ENCODE measurements at regions not wholly inside any gene's neighbourhood (a gene's known extent, or its start where the extent isn't known, plus 50 kb on each side); places are given as distances from the start of the nearest gene placed in this dataset.
A peak's percentile ranks its signal among the peaks of the same experiment; 100 is the strongest.
"Not testable (repeated sequence)": the region's sequence is repeated elsewhere in the genome, so short reads cannot be mapped to it uniquely, and the experiment has no call there.

DNA sequence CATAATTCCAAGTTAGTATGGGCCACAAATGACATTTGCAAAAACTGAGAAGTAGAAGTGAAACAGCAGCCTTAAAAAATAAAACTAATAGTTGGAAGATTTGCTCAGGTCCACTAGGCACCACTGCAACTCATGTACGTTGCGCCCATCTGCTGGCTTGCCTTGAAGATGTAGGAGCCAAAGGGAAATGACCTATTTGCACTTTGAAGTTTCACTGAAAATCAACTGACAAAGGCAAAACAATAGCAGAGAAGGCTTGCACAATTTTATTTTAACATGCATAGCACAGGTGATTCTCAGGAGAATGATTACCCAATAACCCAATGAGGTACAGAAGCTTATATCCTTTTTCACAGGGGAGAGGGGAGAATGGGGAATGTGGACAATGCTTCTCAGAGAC lies 170.1 kb upstream of the USP25 start:
- DNase-seq: no peak

DNA sequence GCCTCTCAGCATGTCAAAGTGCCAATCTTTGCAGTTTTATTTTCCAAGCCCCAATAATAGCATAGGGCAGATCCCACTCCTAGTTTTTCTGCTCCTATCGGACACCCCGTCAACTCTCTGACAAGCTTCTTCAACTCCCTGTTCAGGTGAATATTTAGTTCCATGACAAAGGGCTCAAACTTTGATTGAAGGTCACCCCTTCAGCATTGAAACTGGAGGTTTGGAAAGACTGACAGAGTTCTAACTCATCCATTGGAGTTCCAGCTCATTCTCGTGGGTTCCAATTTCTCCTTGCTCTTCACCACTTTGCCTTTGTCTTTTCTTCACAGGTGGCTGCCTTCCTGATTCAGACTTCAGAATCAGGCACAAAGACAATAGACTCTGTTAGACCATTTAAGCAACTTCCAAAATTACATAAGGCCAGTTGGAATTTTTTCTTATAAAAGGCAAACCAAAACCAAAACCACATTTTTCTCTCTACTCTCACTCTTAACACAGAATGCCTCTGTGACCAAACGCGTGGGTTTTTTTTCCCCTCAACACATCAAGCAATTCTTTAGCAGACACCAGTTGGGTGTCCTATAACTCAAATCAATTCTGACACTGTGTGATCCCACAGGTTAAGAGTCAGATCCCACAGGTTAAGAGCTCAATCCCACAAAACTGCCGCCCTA lies 169.3 kb upstream of the USP25 start:
- no peak for DNase-seq

DNA sequence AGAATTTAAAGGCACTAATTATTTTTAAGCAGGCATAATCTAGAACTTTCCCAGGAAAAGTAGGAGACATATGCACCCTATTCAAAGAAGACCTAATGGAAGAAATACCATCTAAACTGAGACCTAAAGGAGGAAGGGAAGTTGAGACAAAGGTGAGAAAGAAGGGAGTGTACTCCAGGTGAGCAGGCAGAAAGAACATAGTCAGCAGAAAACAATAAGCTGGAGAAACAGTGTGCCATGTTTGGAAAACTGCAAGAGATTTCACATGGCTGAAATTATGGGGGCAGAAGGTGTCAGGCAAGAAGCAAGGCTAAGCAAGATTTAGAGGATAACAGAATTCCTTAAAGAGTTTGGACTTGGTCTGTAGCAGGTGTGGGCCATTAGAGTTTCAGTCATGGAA lies 167.0 kb upstream of the USP25 start:
- no peak for DNase-seq

DNA sequence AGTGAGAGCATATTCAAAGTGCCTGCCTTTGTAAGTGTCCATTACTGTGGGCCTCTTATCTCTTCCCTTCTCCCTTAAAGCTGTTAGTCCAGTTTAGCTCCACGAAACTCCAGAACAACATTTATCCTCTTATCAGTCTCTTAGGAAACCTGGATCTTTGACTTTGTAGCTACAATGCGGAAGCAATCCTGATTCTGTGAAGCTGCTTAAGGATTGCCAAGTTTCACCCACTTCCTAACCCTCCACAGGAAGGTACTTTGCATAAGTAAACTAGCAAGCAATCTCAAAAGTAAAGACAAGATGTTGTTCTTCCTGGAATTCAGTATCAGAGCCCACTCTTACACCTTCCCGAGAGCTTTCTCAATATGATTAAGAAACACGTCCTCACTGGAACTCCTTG lies 164.9 kb upstream of the USP25 start:
- no peak for DNase-seq

DNA sequence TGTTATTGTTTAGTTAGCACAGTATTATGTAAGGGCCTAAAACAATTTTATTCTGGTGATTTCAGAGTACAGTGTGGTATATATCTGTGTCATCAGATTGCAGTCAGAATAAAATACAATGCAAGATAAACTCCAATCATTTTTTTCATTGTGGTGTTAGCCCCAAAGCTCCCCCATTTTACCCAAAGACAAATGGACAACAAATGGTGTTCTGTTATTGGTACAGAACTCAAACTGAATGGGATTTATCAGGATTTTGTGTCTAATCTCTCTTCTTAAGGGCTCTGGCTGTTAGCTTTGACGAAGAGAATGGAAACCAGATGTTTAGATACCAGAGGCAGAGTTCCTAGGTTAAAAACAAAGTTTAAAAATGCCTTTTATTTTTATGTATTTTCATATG lies 163.1 kb upstream of the USP25 start:
- no peak for DNase-seq

DNA sequence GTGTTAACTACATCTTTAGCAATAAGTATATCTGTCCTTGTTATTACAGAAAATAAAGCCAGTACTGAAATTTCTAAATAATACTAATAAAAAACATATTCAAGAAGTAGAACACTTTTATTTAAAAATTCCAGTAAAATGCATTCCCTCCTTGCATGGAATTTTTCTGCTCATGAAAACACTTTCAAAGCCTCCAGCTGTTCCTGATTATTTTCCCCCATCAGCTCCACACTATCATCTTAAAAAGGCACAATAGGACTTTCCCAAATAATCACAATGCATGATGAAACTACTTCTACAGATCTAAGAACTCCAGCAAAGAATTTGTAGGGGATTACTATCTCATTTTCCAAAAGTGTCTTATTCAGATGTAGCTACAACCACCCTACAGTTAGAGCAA lies 162.6 kb upstream of the USP25 start:
- DNase-seq: no peak

DNA sequence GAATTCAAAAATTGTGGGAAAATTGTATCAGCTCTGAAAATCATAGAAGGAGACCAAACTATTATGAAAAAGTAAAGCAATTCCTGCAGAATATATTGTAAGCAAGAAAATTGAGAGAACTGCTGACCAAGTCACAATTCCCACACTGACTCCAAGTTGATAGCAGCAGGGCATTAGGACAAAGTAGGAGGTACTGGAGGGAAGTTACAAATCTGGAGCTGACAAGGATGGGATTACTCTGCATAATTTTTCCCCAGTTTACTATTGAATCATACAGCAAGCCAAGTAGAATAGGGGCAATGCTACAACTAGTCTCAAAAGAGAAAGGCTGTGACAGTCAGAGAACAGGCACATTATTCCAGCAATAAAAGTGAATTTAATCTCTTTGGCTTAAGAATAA lies 161.3 kb upstream of the USP25 start:
- DNase-seq: no peak

DNA sequence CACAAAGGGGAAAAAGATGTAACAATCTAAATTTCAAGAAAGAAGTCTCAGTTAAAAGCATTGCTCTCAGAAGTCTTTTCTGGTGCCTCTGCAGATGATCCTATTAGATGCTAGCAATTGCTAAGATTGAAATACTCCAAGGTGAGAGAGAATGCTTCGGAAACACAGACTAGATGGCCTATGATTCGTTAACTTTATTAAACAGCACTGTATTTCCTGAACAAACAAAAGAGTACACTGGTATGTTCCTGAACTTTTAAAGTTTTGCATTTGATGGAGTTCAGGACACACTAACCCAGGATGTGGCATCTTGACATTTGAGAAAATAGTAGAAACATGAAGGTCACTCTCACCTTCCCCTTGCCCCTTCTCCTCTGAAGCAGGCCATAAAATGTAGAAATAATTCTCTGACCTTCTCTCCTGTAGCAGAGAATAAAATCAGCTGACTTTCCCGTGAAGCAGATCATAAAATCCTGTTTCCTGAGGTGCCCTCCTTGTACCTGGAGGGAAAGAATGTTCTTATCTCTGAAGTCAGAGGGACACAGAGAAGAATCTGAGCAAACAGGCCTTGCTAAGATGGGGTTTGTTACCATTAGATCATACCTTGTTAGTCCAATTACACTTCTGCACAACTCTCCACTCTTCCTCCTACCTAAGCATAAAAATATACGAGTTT lies 142.9 kb upstream of the USP25 start:
- no peak for DNase-seq

DNA sequence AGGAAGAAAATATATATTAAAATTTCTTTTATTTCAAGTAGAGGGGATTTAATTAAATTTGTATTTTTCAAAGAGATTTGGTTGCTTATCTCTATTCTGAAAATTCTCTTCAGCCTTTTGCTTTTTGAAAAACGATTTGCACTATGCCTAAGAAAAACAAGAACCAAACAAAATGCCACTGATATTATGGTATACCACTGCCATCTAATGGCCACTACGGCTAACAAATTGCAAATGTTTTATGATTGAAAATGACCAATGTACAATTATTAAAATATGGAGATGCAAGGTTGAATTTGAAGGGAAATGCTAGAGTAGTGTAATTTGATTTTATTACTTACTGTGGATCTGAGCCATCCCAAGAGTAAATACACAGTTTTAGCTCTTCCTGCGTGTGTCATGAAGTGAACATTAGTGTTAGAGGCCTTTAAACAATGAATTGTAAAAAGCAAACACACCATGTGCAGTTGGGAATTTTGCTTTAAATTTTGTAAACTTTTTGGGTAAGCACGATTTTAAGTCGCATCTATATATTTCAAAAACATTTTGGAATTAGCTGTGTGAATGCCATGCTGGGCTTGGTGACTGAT lies 137.4 kb upstream of the USP25 start:
- DNase-seq: peak in 1 of 2 experiments; percentile 61

DNA sequence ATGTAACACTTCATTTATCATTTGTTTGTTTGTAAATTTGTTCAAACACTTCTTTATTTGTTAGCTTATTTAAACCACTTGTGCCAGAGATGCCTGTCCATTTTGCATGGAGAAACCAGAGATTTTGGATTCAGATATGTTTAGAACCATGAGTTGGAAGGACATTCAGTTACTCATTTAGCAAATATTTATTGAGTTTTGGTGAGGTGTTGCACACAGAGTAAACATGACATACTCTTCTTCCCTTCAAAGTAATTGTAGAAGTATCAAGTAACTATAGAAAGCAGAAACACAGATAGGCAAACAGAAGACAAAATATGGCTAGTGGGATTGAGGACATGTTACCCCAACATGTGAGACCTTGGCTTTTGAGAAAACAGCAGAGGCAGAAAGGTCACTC lies 136.8 kb upstream of the USP25 start:
- no peak for DNase-seq

DNA sequence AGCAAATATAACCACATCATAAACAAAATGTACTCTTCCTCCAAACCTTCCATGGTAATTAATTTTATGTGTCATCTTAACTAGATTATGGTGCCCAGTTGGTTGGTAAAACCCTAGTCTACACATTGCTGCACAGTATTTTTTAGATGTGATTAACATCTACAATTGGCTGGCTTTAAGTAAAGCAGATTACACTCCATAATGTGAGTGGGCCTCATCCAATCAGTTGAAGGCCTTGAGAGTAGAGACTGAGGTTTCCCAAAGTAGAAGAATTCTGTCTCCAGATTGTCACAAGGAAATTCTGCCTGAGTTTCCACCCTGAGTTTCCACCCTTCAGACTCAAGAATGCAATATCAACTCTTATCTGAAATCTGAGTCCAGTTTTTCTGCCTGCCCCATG lies 128.4 kb upstream of the USP25 start:
- DNase-seq: no peak

DNA sequence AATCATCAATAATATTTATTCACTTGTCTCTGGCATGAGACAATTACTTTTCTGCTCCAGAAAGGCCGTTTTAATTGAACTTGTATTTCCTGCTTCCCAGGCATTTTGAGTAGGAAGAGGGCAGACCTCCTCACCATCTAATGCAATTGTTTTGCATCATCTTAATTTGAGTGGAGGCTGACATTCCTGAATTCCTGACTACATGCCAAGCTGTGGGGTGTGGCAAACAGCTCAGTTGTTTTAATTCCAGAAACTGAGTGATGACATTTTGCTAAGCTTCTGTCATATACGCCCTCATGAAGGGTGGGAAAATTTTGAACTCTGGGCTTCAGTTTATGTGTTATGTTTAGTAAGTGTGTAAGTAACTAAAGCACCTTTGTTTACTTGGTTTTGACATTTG lies 125.4 kb upstream of the USP25 start:
- DNase-seq: no peak

DNA sequence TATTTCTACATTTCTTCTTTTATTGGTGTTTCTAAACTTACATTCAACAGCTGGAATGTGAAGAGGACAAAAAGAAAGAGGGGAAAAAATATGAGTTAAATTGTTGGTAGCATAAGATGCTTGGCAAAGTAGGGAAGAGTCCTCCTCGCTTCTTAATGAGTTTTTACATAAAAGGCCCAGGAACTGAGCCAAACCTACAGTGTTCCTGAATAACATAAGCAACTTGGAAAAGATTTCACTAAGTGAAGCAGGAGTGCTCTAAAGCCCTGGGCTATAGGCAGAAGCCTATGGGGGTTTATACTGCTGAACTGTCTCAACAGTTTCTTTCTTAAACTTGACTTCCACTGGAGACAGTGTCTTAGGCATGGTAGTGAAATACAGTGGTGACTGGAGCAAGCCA lies 115.0 kb upstream of the USP25 start:
- DNase-seq: no peak

DNA sequence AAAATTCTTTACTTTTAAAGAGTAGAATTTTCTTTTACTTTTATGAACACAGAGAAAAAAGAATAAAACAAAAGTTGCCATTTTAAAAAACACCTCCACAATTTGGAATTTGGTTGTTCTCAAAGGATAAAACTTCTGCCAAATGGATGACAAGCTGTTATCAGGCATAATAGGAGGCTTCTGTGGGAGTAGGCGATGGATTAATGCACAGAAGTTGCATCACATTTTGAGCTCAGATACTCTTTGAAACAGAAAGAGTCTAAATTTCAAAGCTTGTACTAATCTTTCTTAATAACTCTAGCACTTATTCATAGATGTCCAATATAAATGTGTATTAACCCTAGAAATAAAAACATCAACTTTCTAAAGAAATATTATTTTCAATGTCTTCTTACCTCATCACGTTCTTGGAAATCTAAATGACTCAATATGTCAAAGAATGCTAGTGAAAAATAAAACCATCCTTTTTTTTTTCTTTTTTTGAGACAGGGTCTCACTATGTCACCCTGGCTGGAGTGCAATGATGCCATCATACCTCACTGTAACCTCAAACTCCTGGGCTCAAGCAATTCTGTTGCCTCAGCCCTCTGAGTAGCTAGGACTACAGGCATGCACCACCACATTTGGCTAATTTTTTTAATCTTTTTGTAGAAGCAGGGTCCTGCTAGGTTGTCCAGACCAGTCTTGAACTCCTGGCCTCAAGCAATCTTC lies 112.8 kb upstream of the USP25 start:
- DNase-seq: no peak

DNA sequence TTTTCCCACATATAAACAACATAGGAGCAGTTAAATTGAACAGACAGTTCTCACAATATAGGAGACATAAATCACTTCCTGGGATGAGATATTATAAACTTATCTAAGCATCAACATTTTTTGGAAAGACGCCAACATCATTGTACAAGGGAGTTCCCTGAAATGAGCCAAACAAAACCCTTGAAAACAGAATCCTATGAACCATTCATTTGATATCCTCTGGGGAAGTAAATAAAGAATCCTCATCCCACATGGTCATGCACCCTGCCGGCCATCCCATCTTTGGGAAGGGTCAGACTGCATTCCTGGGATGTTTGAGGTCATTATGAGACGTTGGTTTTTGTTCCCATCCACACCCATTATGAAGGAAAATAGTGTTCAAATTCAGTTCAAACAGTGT lies 111.8 kb upstream of the USP25 start:
- DNase-seq: no peak

DNA sequence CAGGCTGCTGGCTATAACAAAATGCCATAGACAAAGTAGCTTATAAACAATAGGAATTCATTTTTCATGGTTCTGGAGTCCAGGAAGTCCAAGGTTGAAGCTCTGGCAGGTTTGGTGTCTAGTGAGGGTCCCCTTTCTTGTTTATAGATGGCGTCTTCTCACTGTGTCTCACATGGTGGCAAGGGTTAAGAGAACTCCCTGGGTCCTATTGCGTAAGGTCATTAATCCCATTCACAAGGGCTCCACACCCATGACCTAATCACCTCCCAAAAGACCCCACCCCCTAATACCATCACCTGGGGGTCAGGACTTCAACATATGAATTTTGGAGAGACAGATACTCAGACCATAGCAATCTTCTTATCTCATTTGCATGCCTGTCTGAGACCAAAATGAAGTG lies 108.9 kb upstream of the USP25 start:
- no peak for DNase-seq

DNA sequence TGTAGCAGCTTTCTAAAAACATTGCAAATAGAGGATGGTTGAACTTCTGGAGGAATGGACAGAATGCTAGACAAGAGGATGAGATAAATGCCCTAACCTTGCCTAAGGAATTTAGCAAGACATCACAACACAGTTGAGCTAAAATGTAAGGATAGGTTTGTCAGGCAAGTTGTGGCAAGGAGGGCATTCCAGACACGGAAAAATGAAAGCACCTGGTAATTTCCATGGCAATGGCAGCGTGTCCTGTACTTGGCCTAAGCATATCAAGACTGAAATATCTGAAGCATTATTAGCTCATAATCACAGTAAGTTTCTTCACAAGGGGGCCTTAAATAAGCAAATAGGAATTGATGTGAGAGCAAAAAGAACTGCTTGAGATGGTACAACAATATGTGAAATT lies 105.1 kb upstream of the USP25 start:
- no peak for DNase-seq

DNA sequence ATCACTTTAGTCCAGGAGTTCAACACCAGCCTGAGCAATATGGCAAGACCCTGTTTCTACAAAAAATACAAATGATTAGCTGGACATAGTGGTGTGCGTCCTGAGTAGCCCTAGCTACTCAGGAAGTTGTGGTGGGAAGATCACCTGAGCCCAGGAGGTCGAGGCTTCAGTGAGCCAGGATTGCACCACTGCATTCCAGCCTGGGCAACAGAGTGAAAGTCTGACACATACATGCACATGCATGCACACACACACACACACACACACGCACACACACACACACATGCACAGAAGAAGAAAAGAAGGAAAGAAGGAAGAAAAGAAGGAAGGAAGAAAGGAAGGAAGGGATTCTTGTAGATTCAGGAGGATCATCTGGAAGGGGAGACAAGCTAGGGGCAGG lies 104.4 kb upstream of the USP25 start:
- no peak for DNase-seq

DNA sequence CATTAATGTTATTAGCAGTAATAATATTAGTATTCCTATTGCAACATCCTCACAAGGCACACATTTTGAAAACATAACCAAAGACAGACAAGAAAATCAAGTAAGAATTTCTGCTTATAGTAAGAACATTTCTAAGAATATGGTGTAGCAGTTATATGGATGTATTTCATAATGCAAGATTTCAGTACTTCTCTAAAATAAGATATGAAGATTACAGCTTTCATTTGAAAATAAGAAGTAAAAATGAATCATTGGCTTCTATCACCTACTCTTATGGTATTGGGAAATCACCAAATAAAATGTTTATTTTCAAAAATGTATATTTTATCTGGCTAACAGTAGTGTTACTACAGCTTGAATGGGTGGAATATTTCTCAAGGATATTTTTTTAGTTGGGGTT lies 103.8 kb upstream of the USP25 start:
- DNase-seq: no peak

DNA sequence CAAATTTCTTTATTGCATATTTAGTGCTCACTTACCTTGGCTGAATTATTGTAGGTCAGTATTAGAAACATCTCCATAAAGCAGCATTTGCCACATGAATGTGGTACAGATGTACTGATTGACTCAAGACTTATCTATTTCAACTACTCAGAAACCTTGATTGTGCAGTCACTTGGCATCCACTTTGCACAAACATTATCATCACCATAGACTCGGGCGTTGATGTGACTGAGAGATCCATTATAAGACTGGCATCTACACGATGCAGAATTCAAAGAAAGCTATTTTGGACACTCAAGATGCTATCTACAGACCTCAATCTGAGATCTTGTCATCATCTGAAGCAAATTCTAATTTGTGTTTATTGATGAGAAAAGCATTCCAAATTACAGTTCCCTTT lies 102.8 kb upstream of the USP25 start:
- no peak for DNase-seq

DNA sequence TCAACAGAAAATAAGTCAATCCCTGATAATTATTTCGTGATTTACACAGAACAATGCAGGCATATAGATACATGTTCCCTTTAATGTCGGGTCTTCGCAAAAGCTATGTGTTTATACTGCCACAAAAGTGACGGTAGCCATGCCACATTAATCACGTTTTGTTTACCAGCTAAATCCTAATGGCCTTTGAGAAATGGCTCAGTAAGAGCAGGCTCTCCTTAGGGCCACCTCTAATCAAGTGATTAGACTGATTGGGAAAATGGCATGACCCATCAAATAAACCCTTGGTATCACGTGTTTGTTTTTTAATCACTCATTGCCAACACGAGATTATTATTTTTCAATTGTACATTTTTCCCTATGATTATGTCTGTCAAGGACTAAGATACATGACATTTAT lies 102.0 kb upstream of the USP25 start:
- no peak for DNase-seq

DNA sequence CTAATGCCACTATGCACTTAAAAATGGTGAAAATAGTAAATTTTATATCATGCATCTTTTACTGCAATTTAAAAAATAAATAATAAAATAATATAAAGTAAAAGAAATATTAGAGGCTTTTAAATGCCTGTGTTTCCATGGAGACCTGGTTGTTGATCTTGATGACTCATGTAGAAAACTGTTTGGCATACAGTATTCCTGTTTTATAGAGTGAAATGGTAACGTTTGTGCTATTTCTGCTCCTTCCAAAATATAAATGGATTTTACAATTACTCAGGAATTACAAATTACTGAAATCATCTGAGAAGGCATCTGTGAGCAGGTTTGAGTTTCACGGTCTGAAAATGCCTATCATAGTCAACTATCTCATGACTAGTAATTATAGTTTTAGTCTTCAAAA lies 98.4 kb upstream of the USP25 start:
- no peak for DNase-seq

DNA sequence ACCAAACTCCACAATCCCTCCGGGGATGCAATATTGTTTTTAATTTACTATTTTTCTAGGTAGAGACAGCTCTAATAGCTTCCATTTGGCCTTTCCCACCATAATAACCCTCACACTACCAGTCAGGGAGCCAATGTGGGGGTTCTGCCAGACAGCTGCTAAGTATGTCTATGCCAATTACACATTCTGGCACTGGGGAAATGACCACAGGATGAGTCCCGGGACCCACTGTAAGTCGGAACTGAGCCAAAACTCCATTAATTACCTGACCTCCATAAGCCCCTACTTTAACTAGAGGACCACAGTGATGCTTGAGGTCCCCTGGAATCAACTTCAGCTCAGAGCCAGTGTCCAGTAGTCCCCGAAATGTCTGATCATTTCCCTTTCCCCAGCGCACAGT lies 95.2 kb upstream of the USP25 start:
- not testable (repeated sequence) for DNase-seq
